Adipose tissue (tissue), 3 donors: ENCODE measurements at regions not wholly inside any gene's neighbourhood (a gene's known extent, or its start where the extent isn't known, plus 50 kb on each side); places are given as distances from the start of the nearest gene placed in this dataset.
"Not testable (repeated sequence)": the region's sequence is repeated elsewhere in the genome, so short reads cannot be mapped to it uniquely, and the experiment has no call there.

Experiments used
- H3K27ac ChIP-seq: one replicate; pipeline ENCODE4 v1.5.1; 2013; ENCODE audit warnings: low read depth, low read length
- WGBS, 3 donors: extraction: QIAGEN DNeasy Blood & Tissue Kit; methylation state at CpG; one replicate each; pipeline ENCODE4 v1.1.7; 2013; 5-methylcytosine and 5-hydroxymethylcytosine counted together
- donor health status: healthy with polysubstance abuse.
- donor health status: Bipolar disorder and iron deficiency.
- donor health status: healthy.

GRCh38 chr17:14737984-14738651, 437.2 kb downstream of the HS3ST3B1 start:
- WGBS, 3 donors: 36 to 45% (median 44%) methylated on average over 12 of the region's 12 CpGs
- no peak overlapping the region for H3K27ac ChIP-seq

GRCh38 chr17:14736631-14737030, 435.8 kb downstream of the HS3ST3B1 start:
- WGBS, 3 donors: 71 to 73% (median 72%) methylated on average over 6 of the region's 6 CpGs
- no peak overlapping the region for H3K27ac ChIP-seq

- no peak overlapping the region for H3K27ac ChIP-seq
- 45 to 91% (median 61%) methylated on average over 2 of the region's 2 CpGs for WGBS, 3 donors
Measured at GRCh38 chr17:14733376-14733775, 432.5 kb downstream of the HS3ST3B1 start.

GRCh38 chr17:14732211-14732610, 431.3 kb downstream of the HS3ST3B1 start:
- no peak overlapping the region for H3K27ac ChIP-seq
- 80 to 91% (median 85%) methylated on average over 2 of the region's 2 CpGs for WGBS, 3 donors

- 53 to 83% (median 68%) methylated on average over 4 of the region's 4 CpGs for WGBS, 3 donors
- no peak overlapping the region for H3K27ac ChIP-seq
Measured at GRCh38 chr17:14731591-14731990, 430.7 kb downstream of the HS3ST3B1 start.

GRCh38 chr17:14730821-14731220, 429.9 kb downstream of the HS3ST3B1 start:
- no peak overlapping the region for H3K27ac ChIP-seq
- WGBS, 3 donors: 84 to 98% (median 97%) methylated on average over 2 of the region's 2 CpGs

GRCh38 chr17:14725729-14726128, 424.8 kb downstream of the HS3ST3B1 start:
- no peak overlapping the region for H3K27ac ChIP-seq
- WGBS, 3 donors: 59 to 81% (median 74%) methylated on average over 4 of the region's 4 CpGs

- WGBS, 3 donors: 88 to 91% (median 89%) methylated on average over 2 of the region's 2 CpGs
- no peak overlapping the region for H3K27ac ChIP-seq
Measured at GRCh38 chr17:14724770-14725169, 423.9 kb downstream of the HS3ST3B1 start.

- 90 to 100% (median 94%) methylated on average over 1 of the region's 1 CpG for WGBS, 3 donors
- not testable (repeated sequence) for H3K27ac ChIP-seq
Measured at GRCh38 chr17:14723349-14723748, 422.5 kb downstream of the HS3ST3B1 start.

- WGBS, 3 donors: 90 to 93% (median 92%) methylated on average over 3 of the region's 3 CpGs
- H3K27ac ChIP-seq: no peak overlapping the region
Measured at GRCh38 chr17:14719942-14720341, 419.1 kb downstream of the HS3ST3B1 start.

- no peak overlapping the region for H3K27ac ChIP-seq
- 65 to 84% (median 81%) methylated on average over 5 of the region's 5 CpGs for WGBS, 3 donors
Measured at GRCh38 chr17:14717859-14718258, 417.0 kb downstream of the HS3ST3B1 start.

GRCh38 chr17:14715561-14715960, 414.7 kb downstream of the HS3ST3B1 start:
- no peak overlapping the region for H3K27ac ChIP-seq

GRCh38 chr17:14712611-14713021, 411.7 kb downstream of the HS3ST3B1 start:
- WGBS, 3 donors: 66 to 100% (median 67%) methylated on average over 1 of the region's 1 CpG

GRCh38 chr17:14704121-14704520, 403.2 kb downstream of the HS3ST3B1 start:
- 83 to 87% (median 86%) methylated on average over 6 of the region's 6 CpGs for WGBS, 3 donors
- no peak overlapping the region for H3K27ac ChIP-seq

More at GRCh38 chr17:14712611-14713021, 411.7 kb downstream of the HS3ST3B1 start:
- no peak overlapping the region for H3K27ac ChIP-seq

- WGBS, 3 donors: 92 to 100% (median 100%) methylated on average over 1 of the region's 1 CpG
- H3K27ac ChIP-seq: no peak overlapping the region
Measured at GRCh38 chr17:14701886-14702285, 401.0 kb downstream of the HS3ST3B1 start.

GRCh38 chr17:14699574-14700185, 398.8 kb downstream of the HS3ST3B1 start:
- 37 to 90% (median 85%) methylated on average over 1 of the region's 1 CpG for WGBS, 3 donors
- no peak overlapping the region for H3K27ac ChIP-seq

GRCh38 chr17:14693382-14693781, 392.5 kb downstream of the HS3ST3B1 start:
- no peak overlapping the region for H3K27ac ChIP-seq
- 21 to 33% (median 30%) methylated on average over 1 of the region's 1 CpG for WGBS, 3 donors

GRCh38 chr17:14690704-14691103, 389.8 kb downstream of the HS3ST3B1 start:
- WGBS, 3 donors: 45 to 74% (median 71%) methylated on average over 2 of the region's 2 CpGs
- H3K27ac ChIP-seq: no peak overlapping the region

- WGBS, 3 donors: 70 to 76% (median 71%) methylated on average over 3 of the region's 3 CpGs
- no peak overlapping the region for H3K27ac ChIP-seq
Measured at GRCh38 chr17:14688134-14688533, 387.3 kb downstream of the HS3ST3B1 start.

- no peak overlapping the region for H3K27ac ChIP-seq
- WGBS, 3 donors: 30 to 36% (median 33%) methylated on average over 4 of the region's 4 CpGs
Measured at GRCh38 chr17:14672830-14673229, 371.9 kb downstream of the HS3ST3B1 start.
